ENCODE measurements at regions not wholly inside any gene's neighbourhood (a gene's known extent, or its start where the extent isn't known, plus 50 kb on each side); places are given as distances from the start of the nearest gene placed in this dataset.

DNA sequence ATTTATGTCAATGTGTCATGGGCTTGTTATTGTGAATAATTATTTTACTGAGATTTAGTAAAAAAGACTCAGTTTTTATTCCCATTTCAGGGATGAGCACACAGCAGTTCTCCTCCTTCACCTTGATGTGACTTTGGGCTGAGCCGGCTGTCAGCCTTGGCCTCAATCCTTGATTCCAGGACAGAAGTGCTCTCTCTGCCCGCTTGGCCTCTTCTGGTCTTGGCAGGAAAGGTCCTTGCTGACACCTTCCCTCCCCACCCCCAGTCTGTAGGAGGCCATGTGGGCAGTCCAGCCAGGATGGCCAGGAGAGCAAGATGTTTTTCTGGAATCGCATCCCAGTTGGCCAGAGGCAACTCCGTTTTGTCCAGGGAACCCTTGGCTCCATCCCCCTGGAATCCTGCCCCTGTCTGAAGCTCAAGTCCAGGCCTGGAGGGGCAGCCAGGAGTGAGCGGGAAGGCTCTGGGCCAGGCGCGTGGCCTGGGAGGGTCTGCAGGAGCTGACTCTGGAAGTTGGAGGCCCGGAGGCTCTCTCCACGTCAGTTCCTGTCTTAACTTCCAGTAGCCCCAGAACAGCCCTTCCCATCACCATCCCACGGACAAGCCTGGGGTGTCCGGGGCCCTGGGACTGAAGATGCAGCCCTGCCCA, 100.9 kb downstream of the PDGFA start:
- RAD21 ChIA-PET (ENCODE audit: low non-redundant PET in 1 of 2, low total read pairs in 2 of 2, uncharacterized antibody in 2 of 2, unreplicated experiment in 2 of 2), result no interaction called here
- Histone ChIP-seq H3K4me1 (ENCODE audit: control insufficient read depth in 1 of 2, insufficient read depth in 2 of 2, low read length in 2 of 2) (no peaks in the 10 kb centered on the region), H2AFZ (ENCODE audit: low read depth, low read length, poor library complexity, severe bottlenecking) (no peak overlapping the region), H3K27ac (ENCODE audit: low read depth, low read length) (no peak overlapping the region), H3K9me2 (ENCODE audit: insufficient read depth) (no peaks in the 10 kb centered on the region), H3K27me3 (ENCODE audit: insufficient read depth, low read length) (no peaks in the 10 kb centered on the region), H4K20me1 (ENCODE audit: insufficient read depth) (no peaks in the 10 kb centered on the region), H3K9ac (ENCODE audit: low read length) (no peak overlapping the region), H3K4me3 (replicated peaks in 1 of 2; ENCODE audit: low read depth in 1 of 2, low read length in 2 of 2) (no peak overlapping the region), H3K79me2 (ENCODE audit: insufficient read depth, low read length) (no peaks in the 10 kb centered on the region), H3K4me2 (ENCODE audit: low read length) (no peak overlapping the region), H3K9me3 (ENCODE audit: control insufficient read depth in 1 of 2, insufficient read depth in 1 of 2, low read depth in 1 of 2, low read length in 2 of 2) (peaks cover 0 to 8% of the 10 kb centered on the region in 2 experiments; a peak in 2 of 4 replicates), H3K36me3 (ENCODE audit: control insufficient read depth in 1 of 2, insufficient read depth in 2 of 2, low read length in 2 of 2) (no peaks in the 10 kb centered on the region)
- BruUV-seq (replicated peaks), result no TSS peak
- ATAC-seq (no peak), DNase-seq (ENCODE audit: low read depth, low spot score) (no peak)
- CTCF ChIA-PET, result no interaction called here
- intact Hi-C loops (cut with micrococcal nuclease), result no loop called here
- TF ChIP-seq EZH2phosphoT487 (IDR thresholded peaks at IDR 0.05; ENCODE audit: borderline replicate concordance), result no peak
- POLR2A ChIA-PET, result no interaction called here

DNA sequence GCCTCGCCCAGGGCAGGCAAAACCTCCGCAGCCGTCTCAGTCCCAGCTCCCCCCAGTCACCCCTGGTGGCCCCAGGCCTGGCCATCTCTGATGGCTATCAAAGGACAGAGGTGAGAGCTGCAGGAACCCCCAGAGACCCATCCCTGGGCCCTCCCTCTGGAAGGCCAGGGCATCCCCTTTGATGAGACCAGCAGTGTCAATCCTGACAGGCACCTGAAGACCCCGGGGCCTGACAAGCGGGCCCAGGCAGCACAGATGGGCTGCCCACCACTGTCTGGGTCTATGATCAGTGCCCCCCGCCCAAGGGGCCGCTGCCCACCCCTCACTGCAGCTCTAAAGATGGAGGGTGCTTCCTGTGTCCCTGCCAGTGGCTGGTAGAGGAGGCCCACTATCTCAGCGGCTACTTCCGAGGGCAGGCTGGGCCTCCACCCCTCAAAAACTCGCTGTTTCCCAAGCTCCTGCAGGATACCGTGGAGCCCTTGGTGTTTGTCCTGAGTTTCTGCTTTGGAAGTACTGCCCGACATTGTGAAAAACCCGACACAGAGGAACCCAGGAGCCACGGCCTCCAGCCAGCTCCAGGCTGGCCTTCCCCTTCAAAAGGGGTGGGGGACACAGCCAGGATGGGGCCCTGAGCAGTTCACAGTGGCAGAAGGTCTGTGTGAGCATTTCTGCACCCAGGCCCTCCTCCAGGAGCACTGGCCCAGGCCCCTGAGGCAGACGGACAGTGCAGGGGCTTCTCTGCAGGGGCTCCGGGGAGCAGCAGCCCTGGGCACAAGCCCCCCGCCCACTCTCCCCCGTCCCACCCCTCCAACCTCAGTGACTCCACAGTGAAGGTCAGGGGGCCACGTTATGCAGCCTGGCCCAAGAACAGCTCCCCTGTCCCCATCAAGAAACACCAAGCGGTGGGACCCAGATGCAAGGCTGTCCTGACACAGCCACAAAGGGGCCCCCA, 99.2 kb downstream of the PDGFA start:
- H4K20me1 ChIP-seq (ENCODE audit: insufficient read depth), result no peaks in the 10 kb centered on the region
- intact Hi-C loops (cut with micrococcal nuclease), result no loop called here
- RAD21 ChIA-PET (ENCODE audit: low non-redundant PET in 1 of 2, low total read pairs in 2 of 2, uncharacterized antibody in 2 of 2, unreplicated experiment in 2 of 2), result no interaction called here
- H3K27me3 ChIP-seq (ENCODE audit: insufficient read depth, low read length), result no peaks in the 10 kb centered on the region
- TF ChIP-seq JUND (IDR thresholded peaks at IDR 0.05), result no peak
- CTCF ChIA-PET, result no interaction called here
- no peak overlapping the region for H3K4me3 ChIP-seq (replicated peaks in 1 of 2; ENCODE audit: low read depth in 1 of 2, low read length in 2 of 2)
- no peak for DNase-seq (ENCODE audit: low read depth, low spot score)
- no peak overlapping the region for H3K27ac ChIP-seq (ENCODE audit: low read depth, low read length)
- H3K79me2 ChIP-seq (ENCODE audit: insufficient read depth, low read length), result no peaks in the 10 kb centered on the region
- H3K4me2 ChIP-seq (ENCODE audit: low read length), result no peak overlapping the region
- no TSS peak for BruUV-seq (replicated peaks)
- H3K4me1 ChIP-seq (ENCODE audit: control insufficient read depth in 1 of 2, insufficient read depth in 2 of 2, low read length in 2 of 2), result no peaks in the 10 kb centered on the region
- no peaks in the 10 kb centered on the region for H3K36me3 ChIP-seq (ENCODE audit: control insufficient read depth in 1 of 2, insufficient read depth in 2 of 2, low read length in 2 of 2)
- H3K9ac ChIP-seq (ENCODE audit: low read length), result no peak overlapping the region
- H3K9me3 ChIP-seq (ENCODE audit: control insufficient read depth in 1 of 2, insufficient read depth in 1 of 2, low read depth in 1 of 2, low read length in 2 of 2), result peaks cover 0 to 8% of the 10 kb centered on the region in 2 experiments; a peak in 2 of 4 replicates
- no peaks in the 10 kb centered on the region for H3K9me2 ChIP-seq (ENCODE audit: insufficient read depth)
- POLR2A ChIA-PET, result no interaction called here
- no peak overlapping the region for H2AFZ ChIP-seq (ENCODE audit: low read depth, low read length, poor library complexity, severe bottlenecking)
- ATAC-seq, result no peak
